GM12801 (cell line): ENCODE measurements at regions not wholly inside any gene's neighbourhood (a gene's known extent, or its start where the extent isn't known, plus 50 kb on each side); places are given as distances from the start of the nearest gene placed in this dataset.

Experiments used
- CTCF ChIP-seq: IDR thresholded peaks from one replicate; pipeline ENCODE4 v1.5.1; 2011; ENCODE audit warnings: control low read depth; ENCODE audit not compliant: insufficient read length; ENCODE audit errors: extremely low read depth

- TF ChIP-seq CTCF, result no peak
These were observed 228.7 kb upstream of the DPH6 start for GRCh38 chr15:35774653-35775052.

GRCh38 chr15:35775471-35775870, 229.5 kb upstream of the DPH6 start:
- no peak for TF ChIP-seq CTCF

GRCh38 chr15:35777061-35777460, 231.1 kb upstream of the DPH6 start:
- no peak for TF ChIP-seq CTCF

GRCh38 chr15:35783203-35783602, 237.2 kb upstream of the DPH6 start:
- no peak for TF ChIP-seq CTCF

GRCh38 chr15:35784745-35785144, 238.8 kb upstream of the DPH6 start:
- no peak for TF ChIP-seq CTCF

GRCh38 chr15:35810007-35810406, 264.0 kb upstream of the DPH6 start:
- TF ChIP-seq CTCF, result no peak

- no peak for TF ChIP-seq CTCF
These were observed 267.6 kb upstream of the DPH6 start for GRCh38 chr15:35813573-35813972.

GRCh38 chr15:35818846-35819245, 272.9 kb upstream of the DPH6 start:
- TF ChIP-seq CTCF, result no peak
